H1 (cell line): ENCODE measurements at regions not wholly inside any gene's neighbourhood (a gene's known extent, or its start where the extent isn't known, plus 50 kb on each side); places are given as distances from the start of the nearest gene placed in this dataset.

Experiments
- CTCF ChIA-PET: fragments of 300-600 bp; sonication (Branson Sonifier 250); formaldehyde crosslinking; loops from one replicate; lab custom pipeline; 2021; ENCODE audit not compliant: partially characterized antibody; lab: Charles Lee
- POLR2A ChIA-PET: fragments of 300-600 bp; sonication (Branson Sonifier 250); formaldehyde crosslinking; loops from one replicate; lab custom pipeline; 2021; ENCODE audit warnings: inconsistent platforms; ENCODE audit not compliant: partially characterized antibody; lab: Charles Lee
- DNase-seq, 2 experiments: peaks; one replicate each; pipeline versions ENCODE4 v3.0.0 to v3.0.0-alpha.2; 2010 to 2022; ENCODE audit warnings: low spot score in 2 of 2, low read depth in 1 of 2, mixed read lengths in 1 of 2
- FAIRE-seq: peaks from 2 replicates; lab custom pipeline; 2011; peaks lifted over from hg19 to GRCh38; lab: Jason Lieb, UNC
- H2AFZ ChIP-seq: 2 replicates; pipeline ENCODE4 v1.8.1; 2012; ENCODE audit warnings: low read length, inconsistent platforms
- H2AK5ac ChIP-seq: 2 replicates; pipeline ENCODE4 v1.6.1; 2013; ENCODE audit warnings: low read depth, low read length
- H2BK120ac ChIP-seq: replicated peaks from 2 replicates; pipeline ENCODE3; 2013; ENCODE audit warnings: low read depth, low read length, inconsistent platforms
- H2BK12ac ChIP-seq: 2 replicates; pipeline ENCODE4 v1.6.1; 2013; ENCODE audit warnings: low read depth, low read length
- H2BK15ac ChIP-seq: 2 replicates; pipeline ENCODE4 v1.6.1; 2013; ENCODE audit warnings: low read length
- H2BK20ac ChIP-seq: 2 replicates; pipeline ENCODE4 v1.6.1; 2013; ENCODE audit warnings: low read length
- H2BK5ac ChIP-seq: 2 replicates; pipeline ENCODE4 v1.6.1; 2013; ENCODE audit warnings: low read depth, low read length
- H3K14ac ChIP-seq: 2 replicates; pipeline ENCODE4 v1.6.1; 2013; ENCODE audit warnings: inconsistent platforms; ENCODE audit not compliant: insufficient read length
- H3K18ac ChIP-seq: 2 replicates; pipeline ENCODE4 v1.6.1; 2013; ENCODE audit warnings: low read length; ENCODE audit errors: extremely low read depth
- H3K23ac ChIP-seq: 2 replicates; pipeline ENCODE4 v1.6.1; 2013; ENCODE audit warnings: inconsistent platforms; ENCODE audit not compliant: insufficient read length
- H3K23me2 ChIP-seq: 2 replicates; pipeline ENCODE4 v1.6.1; 2013; ENCODE audit warnings: low read depth, low read length
- H3K27ac ChIP-seq: 2 replicates; pipeline ENCODE4 v1.6.1; 2011; ENCODE audit warnings: low read depth, low read length, inconsistent platforms
- H3K27me3 ChIP-seq, 4 experiments: replicated peaks in 1 of 4; 1 replicate in 1 of 4; 2 replicates in 3 of 4; pipeline versions ENCODE4 v1.6.1 to v1.8.1; 2011 to 2013; ENCODE audit warnings: low read length in 3 of 4, mild to moderate bottlenecking in 3 of 4, inconsistent platforms in 2 of 4, mixed read lengths in 2 of 4, moderate library complexity in 1 of 4; ENCODE audit not compliant: control insufficient read depth in 3 of 4, insufficient read depth in 3 of 4; ENCODE audit errors: extremely low read depth in 1 of 4
- H3K36me3 ChIP-seq, 4 experiments: 2 replicates each; pipeline versions ENCODE4 v1.6.1 to v1.8.1; 2011 to 2013; ENCODE audit warnings: mild to moderate bottlenecking in 4 of 4, low read length in 3 of 4, moderate library complexity in 2 of 4, control low read depth in 1 of 4, inconsistent platforms in 1 of 4; ENCODE audit not compliant: insufficient read depth in 4 of 4, control insufficient read depth in 2 of 4
- H3K4ac ChIP-seq: replicated peaks from 2 replicates; pipeline ENCODE3; 2013; ENCODE audit warnings: low read length, low read depth, mixed read lengths, inconsistent platforms; ENCODE audit not compliant: insufficient read length
- H3K4me1 ChIP-seq, 4 experiments: replicated peaks in 1 of 4; 1 replicate in 1 of 4; 2 replicates in 3 of 4; pipeline versions ENCODE4 v1.6.1 to v1.8.1; 2011 to 2013; ENCODE audit warnings: low read length in 3 of 4, inconsistent platforms in 2 of 4, mixed read lengths in 1 of 4; ENCODE audit not compliant: insufficient read depth in 4 of 4, control insufficient read depth in 3 of 4
- H3K4me2 ChIP-seq, 2 experiments: 2 replicates each; pipeline versions ENCODE4 v1.6.1 to v1.8.1; 2011 to 2013; ENCODE audit warnings: low read depth in 2 of 2, low read length in 2 of 2, control low read depth in 1 of 2, inconsistent platforms in 1 of 2, mild to moderate bottlenecking in 1 of 2; ENCODE audit not compliant: insufficient read depth in 1 of 2
- H3K4me3 ChIP-seq, 4 experiments: fragments of 200-600, 300-600 bp in 1 of 4; sonication (generic), shearing (Covaris generic), sonication (Bioruptor Twin) in 1 of 4; 2 replicates each; pipeline versions ENCODE4 v1.5.1 to v1.8.1; 2011 to 2016; ENCODE audit warnings: low read length in 4 of 4, low read depth in 3 of 4, control low read depth in 2 of 4, inconsistent platforms in 2 of 4, mild to moderate bottlenecking in 2 of 4, mixed read lengths in 1 of 4, moderate library complexity in 1 of 4; ENCODE audit not compliant: insufficient read depth in 2 of 4; ENCODE audit errors: extremely low read depth in 1 of 4
- H3K56ac ChIP-seq: replicated peaks from 2 replicates; pipeline ENCODE3; 2013; ENCODE audit warnings: low read depth, mild to moderate bottlenecking, mixed read lengths, low read length, inconsistent platforms; ENCODE audit not compliant: insufficient read length
- H3K79me1 ChIP-seq: 2 replicates; pipeline ENCODE4 v1.6.1; 2013; ENCODE audit warnings: low read depth, low read length, control low read depth
- H3K79me2 ChIP-seq, 2 experiments: 2 replicates each; pipeline versions ENCODE4 v1.6.1 to v1.8.1; 2012 to 2013; ENCODE audit warnings: low read length in 2 of 2, mild to moderate bottlenecking in 2 of 2, inconsistent platforms in 1 of 2; ENCODE audit not compliant: insufficient read depth in 2 of 2, control insufficient read depth in 1 of 2
- H3K9ac ChIP-seq, 4 experiments: replicated peaks in 1 of 4; 1 replicate in 1 of 4; 2 replicates in 3 of 4; pipeline versions ENCODE4 v1.6.1 to v1.8.1; 2011 to 2013; ENCODE audit warnings: low read depth in 3 of 4, low read length in 3 of 4, control low read depth in 2 of 4, mild to moderate bottlenecking in 2 of 4, moderate library complexity in 2 of 4, inconsistent platforms in 1 of 4; ENCODE audit errors: extremely low read depth in 1 of 4
- H3K9me3 ChIP-seq, 2 experiments: 2 replicates each; pipeline versions ENCODE4 v1.6.1 to v1.8.1; 2012 to 2013; ENCODE audit warnings: mild to moderate bottlenecking in 2 of 2, moderate library complexity in 2 of 2, control low read depth in 1 of 2, inconsistent platforms in 1 of 2, low read depth in 1 of 2, low read length in 1 of 2, mixed read lengths in 1 of 2; ENCODE audit not compliant: insufficient read depth in 2 of 2
- H4K20me1 ChIP-seq, 2 experiments: replicated peaks in 1 of 2; 2 replicates each; pipeline versions ENCODE3 to v1.8.1; 2011 to 2013; ENCODE audit warnings: inconsistent platforms in 2 of 2, low read length in 2 of 2, mild to moderate bottlenecking in 1 of 2; ENCODE audit not compliant: insufficient read depth in 2 of 2, control insufficient read depth in 1 of 2
- H4K5ac ChIP-seq: 2 replicates; pipeline ENCODE4 v1.6.1; 2013; ENCODE audit warnings: low read length, low read depth, mixed read lengths, inconsistent platforms; ENCODE audit not compliant: insufficient read length
- H4K8ac ChIP-seq: 2 replicates; pipeline ENCODE4 v1.8.0; 2013; ENCODE audit warnings: mild to moderate bottlenecking, moderate library complexity, low read length, inconsistent platforms; ENCODE audit not compliant: insufficient read depth; ENCODE audit errors: extremely low read depth
- H4K91ac ChIP-seq: replicated peaks from 2 replicates; pipeline ENCODE3; 2013; ENCODE audit warnings: low read length, mixed read lengths, inconsistent platforms; ENCODE audit not compliant: insufficient read length
- ATF3 ChIP-seq: IDR thresholded peaks from 2 replicates; pipeline ENCODE4 v1.6.1; 2011; ENCODE audit warnings: low read depth, mild to moderate bottlenecking, low read length; ENCODE audit not compliant: insufficient read depth
- CREB1 ChIP-seq: IDR thresholded peaks from 2 replicates; pipeline ENCODE4 v1.6.1; 2012; ENCODE audit warnings: inconsistent platforms
- CTCF ChIP-seq, 3 experiments: IDR thresholded peaks; 1 replicate in 2 of 3; 2 replicates in 1 of 3; pipeline versions ENCODE4 v1.5.1 to v1.6.1; 2011; ENCODE audit warnings: low read length in 3 of 3, mild to moderate bottlenecking in 3 of 3, inconsistent platforms in 2 of 3, low read depth in 1 of 3, moderate library complexity in 1 of 3; ENCODE audit not compliant: insufficient read depth in 1 of 3; ENCODE audit errors: control extremely low read depth in 1 of 3
- KDM4A ChIP-seq: IDR thresholded peaks from one replicate; pipeline ENCODE4 v1.7.1; 2012; ENCODE audit warnings: low read depth, mild to moderate bottlenecking, moderate library complexity, low read length, inconsistent platforms; ENCODE audit not compliant: severe bottlenecking
- MAX ChIP-seq: IDR thresholded peaks from 2 replicates; pipeline ENCODE4 v1.6.1; 2012; ENCODE audit warnings: inconsistent platforms
- SIX5 ChIP-seq: IDR thresholded peaks from 2 replicates; pipeline ENCODE4 v1.6.1; 2011; ENCODE audit warnings: mild to moderate bottlenecking, low read depth, low read length
- SP2 ChIP-seq: IDR thresholded peaks from 2 replicates; pipeline ENCODE4 v1.6.1; 2012; ENCODE audit warnings: mild to moderate bottlenecking, low read length, inconsistent platforms
- TAF1 ChIP-seq: IDR thresholded peaks from 2 replicates; pipeline ENCODE4 v1.6.1; 2011; ENCODE audit warnings: mild to moderate bottlenecking, low read depth, low read length
- USF2 ChIP-seq: IDR thresholded peaks from 2 replicates; pipeline ENCODE4 v1.6.1; 2011; ENCODE audit warnings: low read length, improper control_type of control experiment
- YY1 ChIP-seq: IDR thresholded peaks from 2 replicates; pipeline ENCODE4 v1.6.1; 2011; ENCODE audit warnings: low read depth, mild to moderate bottlenecking, low read length
- WGBS, 2 experiments: shearing (Covaris generic) in 1 of 2; methylation state at CpG; one replicate each; pipeline versions ENCODE4 v1.1.6 to v1.1.7; 2013 to 2015; ENCODE audit warnings: low lambda C conversion rate in 2 of 2, mixed read lengths in 2 of 2, inconsistent platforms in 1 of 2, low coverage in 1 of 2, missing lambda C conversion rate in 1 of 2; ENCODE audit not compliant: insufficient replicate concordance in 2 of 2, insufficient coverage in 1 of 2, insufficient read length in 1 of 2; ENCODE audit errors: extremely low coverage in 1 of 2, missing lambda C conversion rate in 1 of 2; 5-methylcytosine and 5-hydroxymethylcytosine counted together

- H2BK20ac ChIP-seq = no peak overlapping the region
- no peak overlapping the region for H4K91ac ChIP-seq
- H3K4me1 ChIP-seq = 0 out of 7 replicates have a peak, but pooled peaks cover 0 to 2% (median 0%) of the 10 kb centered on the region in 4 experiments
- no peak overlapping the region for H2BK120ac ChIP-seq
- H3K79me2 ChIP-seq = no peaks in the 10 kb centered on the region
- no peaks in the 10 kb centered on the region for H3K27me3 ChIP-seq
- no peaks in the 10 kb centered on the region for H3K79me1 ChIP-seq
- no peak overlapping the region for H3K4me2 ChIP-seq
- ChIA-PET CTCF (no interaction called here), POLR2A (no interaction called here)
- H2AFZ ChIP-seq = no peak overlapping the region
- H2AK5ac ChIP-seq = no peak overlapping the region
- FAIRE-seq = no peak
- no peak overlapping the region for H3K56ac ChIP-seq
- no peak overlapping the region for H2BK5ac ChIP-seq
- H3K4me3 ChIP-seq = no peak overlapping the region
- H3K18ac ChIP-seq = no peak overlapping the region
- no peaks in the 10 kb centered on the region for H3K9me3 ChIP-seq
- no peaks in the 10 kb centered on the region for H3K23me2 ChIP-seq
- H4K8ac ChIP-seq = no peak overlapping the region
- DNase-seq = no peak
- H2BK15ac ChIP-seq = no peak overlapping the region
- H4K20me1 ChIP-seq = no peaks in the 10 kb centered on the region
- H3K14ac ChIP-seq = no peak overlapping the region
- no peaks in the 10 kb centered on the region for H3K36me3 ChIP-seq
- H3K4ac ChIP-seq = no peak overlapping the region
- H3K9ac ChIP-seq = no peak overlapping the region
- 94% methylated on average over 2 of the region's 2 CpGs; no CpG with 5 or more reads in 1 of the 2 experiments for WGBS, 2 experiments
- H3K23ac ChIP-seq = no peak overlapping the region
- no peak overlapping the region for H2BK12ac ChIP-seq
- H3K27ac ChIP-seq = no peak overlapping the region
- H4K5ac ChIP-seq = no peak overlapping the region
- TF ChIP-seq USF2 = no peak
- no peak for TF ChIP-seq YY1
- no peak for TF ChIP-seq KDM4A
- no peak for TF ChIP-seq CTCF (IDR thresholded peaks at IDR 0.05; ENCODE audit: control extremely low read depth in 1 of 3, insufficient read depth in 1 of 3, low read depth in 1 of 3, low read length in 3 of 3)
- TF ChIP-seq ATF3 = no peak
- TF ChIP-seq SIX5 = no peak
- no peak for TF ChIP-seq MAX
- TF ChIP-seq SP2 = no peak
- TF ChIP-seq CREB1 = no peak
- no peak for TF ChIP-seq TAF1
Observed at GRCh38 chr6:51314965-51315364, 496.3 kb downstream of the TFAP2B start.
